Endothelial cell of hepatic sinusoid (primary cell): ENCODE measurements at regions not wholly inside any gene's neighbourhood (a gene's known extent, or its start where the extent isn't known, plus 50 kb on each side); places are given as distances from the start of the nearest gene placed in this dataset.
"Not testable (repeated sequence)": the region's sequence is repeated elsewhere in the genome, so short reads cannot be mapped to it uniquely, and the experiment has no call there.

ENCODE experiments used
- in situ Hi-C: cut with HindIII; loops from 2 replicates; pipeline ENCODE4 v1.10.0; 2017; ENCODE audit warnings: low sequenced_read_pairs

GRCh38 chr12:105454688-105455087 lies 124.2 kb downstream of the C12orf75 start:
- in situ Hi-C loops = no loop called here

- in situ Hi-C loops = no loop called here
Observed at GRCh38 chr12:105455261-105455660, 124.8 kb downstream of the C12orf75 start.

- in situ Hi-C loops = no loop called here
Observed at GRCh38 chr12:105457026-105457425, 126.5 kb downstream of the C12orf75 start.

GRCh38 chr12:105459760-105460330 lies 129.4 kb downstream of the C12orf75 start:
- in situ Hi-C loops = no loop called here

- in situ Hi-C loops = no loop called here
Observed at GRCh38 chr12:105461271-105461943, 130.9 kb downstream of the C12orf75 start.

- in situ Hi-C loops = no loop called here
Observed at GRCh38 chr12:105461944-105462762, 131.7 kb downstream of the C12orf75 start.

- in situ Hi-C loops = no loop called here
Observed at GRCh38 chr12:105462831-105463230, 132.3 kb downstream of the C12orf75 start.

GRCh38 chr12:105464406-105464805 lies 133.9 kb downstream of the C12orf75 start:
- in situ Hi-C loops = no loop called here

GRCh38 chr12:105466231-105466900 lies 135.9 kb downstream of the C12orf75 start:
- in situ Hi-C loops = loop anchor here (5.0 kb wide), 1 partner anchor 49 kb away; no protein-coding TSS in a partner anchor

GRCh38 chr12:105466901-105467598 lies 136.6 kb downstream of the C12orf75 start:
- in situ Hi-C loops = loop anchor here (5.0 kb wide), 1 partner anchor 50 kb away; no protein-coding TSS in a partner anchor

GRCh38 chr12:105467710-105468366 lies 137.3 kb downstream of the C12orf75 start:
- in situ Hi-C loops = loop anchor here (5.0 kb wide), 1 partner anchor 51 kb away; no protein-coding TSS in a partner anchor

- in situ Hi-C loops = loop anchor here (5.0 kb wide), 1 partner anchor 51 kb away; no protein-coding TSS in a partner anchor
Observed at GRCh38 chr12:105468464-105468863, 138.0 kb downstream of the C12orf75 start.

GRCh38 chr12:105469211-105469610 lies 138.7 kb downstream of the C12orf75 start:
- in situ Hi-C loops = loop anchor here (5.0 kb wide), 1 partner anchor 52 kb away; no protein-coding TSS in a partner anchor

- in situ Hi-C loops = loop anchor here (5.0 kb wide), 1 partner anchor 52 kb away; no protein-coding TSS in a partner anchor
Observed at GRCh38 chr12:105469701-105470100, 139.2 kb downstream of the C12orf75 start.

GRCh38 chr12:105470102-105470501 lies 139.6 kb downstream of the C12orf75 start:
- in situ Hi-C loops = no loop called here

GRCh38 chr12:105470601-105471000 lies 140.1 kb downstream of the C12orf75 start:
- in situ Hi-C loops = no loop called here

- in situ Hi-C loops = no loop called here
Observed at GRCh38 chr12:105474672-105475071, 144.2 kb downstream of the C12orf75 start.

GRCh38 chr12:105476616-105477015 lies 146.1 kb downstream of the C12orf75 start:
- in situ Hi-C loops = no loop called here

GRCh38 chr12:105477873-105478272 lies 147.4 kb downstream of the C12orf75 start:
- in situ Hi-C loops = no loop called here

GRCh38 chr12:105478788-105479187 lies 148.3 kb downstream of the C12orf75 start:
- in situ Hi-C loops = not testable (repeated sequence)
